HUDEP-2 (cell line): ENCODE measurements at regions not wholly inside any gene's neighbourhood (a gene's known extent, or its start where the extent isn't known, plus 50 kb on each side); places are given as distances from the start of the nearest gene placed in this dataset.

Experiments
- DNase-seq, 76 experiments: peaks; one replicate each; lab custom pipeline; 2025; ENCODE audit not compliant: unreplicated experiment in 76 of 76; lab: John Stamatoyannopoulos, UW

GRCh38 chr22:34951212-34951611 lies 114.7 kb upstream of the ISX start:
- DNase-seq, result no peak

GRCh38 chr22:34960005-34960404 lies 106.0 kb upstream of the ISX start:
- DNase-seq, result no peak

GRCh38 chr22:34966980-34967565 lies 98.9 kb upstream of the ISX start:
- DNase-seq, result no peak

GRCh38 chr22:34969001-34969790 lies 96.8 kb upstream of the ISX start:
- DNase-seq, result no peak

DNA sequence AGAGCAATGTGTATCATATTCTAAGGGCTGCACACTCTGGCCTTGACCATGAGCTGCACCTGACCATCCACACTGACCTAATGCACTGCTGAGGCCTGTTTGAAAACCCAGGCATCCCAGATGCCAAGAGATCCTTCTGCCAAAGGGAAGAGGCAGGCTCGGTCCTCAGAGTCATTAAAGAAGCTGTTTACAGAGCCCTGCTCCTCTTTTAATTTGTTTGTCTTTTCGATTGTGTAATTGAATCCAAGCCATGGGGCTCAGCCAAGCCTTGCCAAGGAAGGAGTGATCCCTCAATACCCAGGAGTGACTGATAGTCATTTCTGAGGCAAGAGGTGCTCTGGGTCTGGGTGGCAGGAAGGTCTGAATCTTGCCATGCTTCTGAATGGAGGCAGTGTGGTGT lies 94.5 kb upstream of the ISX start:
- DNase-seq, result no peak

DNA sequence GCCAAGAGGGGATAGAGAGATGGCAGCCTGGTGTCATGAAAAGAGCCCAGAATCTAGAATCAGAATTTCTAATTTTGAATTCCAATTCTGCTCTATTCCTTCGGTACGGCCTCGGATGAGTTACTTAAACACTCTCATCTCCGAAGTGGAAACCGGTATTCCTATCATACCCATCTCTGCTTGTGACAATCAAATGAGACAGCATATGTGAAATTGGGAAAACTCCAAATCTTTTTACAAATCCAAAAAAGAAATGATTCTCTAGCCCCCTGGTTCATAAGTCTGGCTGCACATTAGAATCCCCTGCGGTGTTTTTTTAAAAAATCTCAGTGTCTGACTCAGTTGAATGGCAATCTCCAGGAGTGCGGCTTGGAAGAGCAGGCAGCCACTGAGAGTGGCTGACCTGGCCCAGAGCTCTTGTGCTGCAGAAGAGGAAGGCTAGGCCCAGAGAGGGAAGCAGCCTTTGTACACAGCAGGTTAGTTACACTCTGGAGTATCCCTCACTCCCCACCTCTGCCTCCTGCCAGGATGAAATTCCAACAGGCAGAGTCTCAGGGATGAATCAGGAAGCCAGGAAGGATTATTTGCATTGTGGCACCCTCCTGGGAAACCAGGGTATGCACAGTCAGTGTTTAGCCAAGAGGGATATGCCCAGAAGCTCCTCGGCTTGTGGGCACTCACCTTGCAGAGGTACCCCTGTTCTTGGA lies 93.6 kb upstream of the ISX start:
- no peak for DNase-seq

GRCh38 chr22:34973016-34973415 lies 92.9 kb upstream of the ISX start:
- no peak for DNase-seq

DNA sequence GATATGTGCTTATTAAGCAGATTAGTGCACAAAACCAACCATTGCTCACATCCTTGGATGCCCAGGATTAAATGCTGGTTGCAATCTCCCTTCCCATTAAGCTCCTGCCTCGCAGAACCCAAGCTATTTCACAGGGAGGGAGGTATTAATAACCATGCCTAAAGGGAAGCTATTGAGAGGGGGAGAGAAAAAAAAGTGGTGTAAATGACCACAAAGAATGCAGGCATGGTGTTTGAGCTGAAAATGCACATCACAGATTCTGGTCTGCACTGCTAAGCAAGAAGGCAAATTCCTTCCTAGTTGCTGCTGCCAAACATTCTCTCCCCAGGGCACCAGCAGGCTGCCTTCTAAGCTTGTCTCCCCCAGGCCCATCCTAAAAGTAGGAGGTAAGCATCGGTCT lies 92.0 kb upstream of the ISX start:
- DNase-seq, result no peak

DNA sequence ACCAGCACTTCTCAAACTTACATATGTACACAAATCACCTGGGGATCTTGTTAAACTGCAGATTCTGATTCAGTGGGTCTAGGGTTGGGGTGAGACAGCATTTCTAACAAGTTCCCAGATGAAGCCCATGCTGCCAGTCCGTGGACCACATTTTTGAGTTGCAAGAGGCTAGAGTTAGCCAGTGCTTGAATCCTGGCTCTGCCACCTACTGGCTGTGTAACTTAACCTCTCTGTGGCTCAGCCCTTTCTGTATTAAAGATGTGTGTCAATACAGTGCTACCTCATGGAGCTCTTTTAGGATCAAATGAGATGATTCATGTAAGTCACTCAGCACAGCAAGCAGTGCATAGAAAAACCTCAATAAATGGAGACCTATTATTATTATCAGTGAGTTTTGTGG lies 90.2 kb upstream of the ISX start:
- DNase-seq, result no peak

DNA sequence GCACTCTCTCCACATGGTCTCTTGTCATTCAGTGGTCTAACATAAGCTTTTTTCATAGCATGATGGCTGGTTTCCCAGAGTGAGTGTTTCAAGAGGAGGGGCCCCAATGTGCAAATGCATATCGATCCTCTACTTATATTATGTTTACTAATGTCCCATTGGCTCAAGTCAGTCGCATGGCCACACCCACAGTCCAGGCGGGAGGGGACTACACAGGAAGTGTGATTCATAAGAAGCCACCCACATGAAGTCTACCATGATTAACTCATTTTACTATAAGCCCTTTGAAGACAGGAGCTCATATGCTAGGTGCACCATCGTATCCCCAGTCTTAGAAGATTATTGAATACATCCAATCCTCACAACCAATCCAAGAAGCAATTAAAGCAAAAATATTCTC lies 89.5 kb upstream of the ISX start:
- no peak for DNase-seq

- no peak for DNase-seq
Measured at GRCh38 chr22:34976886-34977285, 89.1 kb upstream of the ISX start.

- DNase-seq, result no peak
Measured at GRCh38 chr22:34986523-34986922, 79.4 kb upstream of the ISX start.

DNA sequence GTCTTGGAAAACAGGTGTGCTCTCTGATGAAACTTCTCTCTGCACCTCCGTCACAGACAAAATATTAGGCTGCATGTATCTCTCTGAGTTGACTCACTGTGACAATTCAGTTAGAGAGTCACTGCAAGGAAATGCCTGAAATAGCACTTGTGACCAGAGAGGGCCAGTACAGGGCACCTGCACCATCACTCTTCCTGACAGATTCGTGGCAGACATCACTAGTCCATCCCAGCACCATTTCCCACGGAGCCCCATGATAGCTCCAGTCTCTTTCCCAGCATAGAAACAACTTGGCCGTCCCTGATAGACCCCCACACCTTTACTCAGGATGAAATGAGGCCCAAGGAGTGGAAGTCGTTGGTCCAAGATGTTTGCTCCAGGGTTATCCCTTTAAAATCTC lies 73.3 kb upstream of the ISX start:
- DNase-seq, result no peak

GRCh38 chr22:34993548-34993947 lies 72.4 kb upstream of the ISX start:
- DNase-seq, result no peak

- DNase-seq, result no peak
Measured at GRCh38 chr22:34997633-34998299, 68.2 kb upstream of the ISX start.

- DNase-seq, result no peak
Measured at GRCh38 chr22:34998921-34999320, 67.0 kb upstream of the ISX start.

GRCh38 chr22:35008213-35008612 lies 57.7 kb upstream of the ISX start:
- no peak for DNase-seq

- no peak for DNase-seq
Measured at GRCh38 chr22:35010543-35010942, 55.4 kb upstream of the ISX start.

GRCh38 chr22:35014812-35015211 lies 51.1 kb upstream of the ISX start:
- DNase-seq, result no peak
